Suppressor macrophage (primary cell): ENCODE measurements at regions not wholly inside any gene's neighbourhood (a gene's known extent, or its start where the extent isn't known, plus 50 kb on each side); places are given as distances from the start of the nearest gene placed in this dataset.

Experiments used
- DNase-seq, 4 experiments: peaks; one replicate each; pipeline ENCODE4 v3.0.0-alpha.2; 2020 to 2022

DNA sequence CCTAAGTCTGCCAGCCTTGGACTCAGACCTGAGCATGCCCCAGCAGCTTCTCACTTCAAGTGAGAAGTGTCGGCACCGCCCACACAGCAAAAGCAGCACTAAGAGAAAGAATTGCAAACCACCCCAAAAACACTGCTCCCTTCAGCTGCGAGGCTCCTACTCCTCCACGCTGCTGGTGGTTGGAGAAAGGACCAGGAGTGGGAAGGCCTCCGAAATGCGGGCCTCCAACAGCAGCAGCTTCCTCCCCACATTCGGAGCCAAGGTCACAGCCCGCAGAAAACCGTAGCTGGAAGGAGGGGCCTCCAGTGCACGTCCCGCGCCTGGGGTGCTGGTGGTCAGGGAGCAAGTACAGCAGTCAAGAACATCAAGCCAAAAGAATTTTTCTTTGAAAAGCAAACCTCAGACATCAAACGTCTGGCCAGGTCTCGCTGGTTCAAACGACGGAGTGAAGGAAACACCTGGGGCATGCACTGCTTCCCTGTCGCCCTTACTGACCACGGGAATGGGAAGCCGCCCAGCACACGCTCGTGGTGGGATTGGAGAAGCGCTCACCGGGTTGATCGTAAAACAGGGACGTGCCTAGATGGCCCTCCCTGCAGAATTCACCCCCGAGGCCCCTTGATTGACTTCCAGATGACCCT lies 185.6 kb upstream of the CST7 start:
- peak; percentile 43 to 80 (median 64) for DNase-seq

DNA sequence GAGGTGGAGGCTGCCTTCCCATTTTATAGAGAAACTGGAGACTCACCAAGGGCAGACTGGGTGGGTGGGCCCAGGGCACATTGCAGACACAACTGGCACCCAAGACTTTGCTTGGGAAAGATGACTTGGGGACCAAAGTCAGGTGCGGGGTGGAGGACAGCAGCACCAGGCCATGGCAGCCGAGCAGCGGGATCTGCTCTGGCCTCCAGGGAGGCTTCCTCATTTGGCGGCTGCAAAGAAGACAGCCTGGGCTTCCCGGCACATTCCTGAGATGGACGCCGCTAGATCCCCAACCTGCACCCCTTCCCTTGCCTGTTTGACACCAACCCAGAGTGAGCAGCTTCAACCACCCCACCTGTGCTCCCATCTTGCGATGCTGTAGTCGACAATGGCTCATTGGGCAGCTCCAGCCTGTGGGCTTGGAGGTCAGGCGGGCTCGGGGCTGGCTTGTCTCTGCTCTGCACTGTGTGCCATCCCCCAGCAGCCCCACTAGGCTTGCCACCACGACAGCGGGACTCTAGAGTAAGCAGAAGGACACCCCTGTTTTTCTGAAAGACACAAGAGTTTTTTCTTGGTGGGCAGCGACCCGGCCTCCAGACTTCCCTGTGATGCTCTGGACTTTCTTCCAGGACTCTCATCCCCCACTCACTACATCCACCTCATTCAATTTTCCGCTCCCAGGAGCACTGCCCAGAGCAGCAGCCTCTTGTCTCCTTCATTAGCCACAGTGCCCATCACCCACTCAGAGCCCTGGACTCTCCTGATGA lies 184.9 kb upstream of the CST7 start:
- DNase-seq: no peak

DNA sequence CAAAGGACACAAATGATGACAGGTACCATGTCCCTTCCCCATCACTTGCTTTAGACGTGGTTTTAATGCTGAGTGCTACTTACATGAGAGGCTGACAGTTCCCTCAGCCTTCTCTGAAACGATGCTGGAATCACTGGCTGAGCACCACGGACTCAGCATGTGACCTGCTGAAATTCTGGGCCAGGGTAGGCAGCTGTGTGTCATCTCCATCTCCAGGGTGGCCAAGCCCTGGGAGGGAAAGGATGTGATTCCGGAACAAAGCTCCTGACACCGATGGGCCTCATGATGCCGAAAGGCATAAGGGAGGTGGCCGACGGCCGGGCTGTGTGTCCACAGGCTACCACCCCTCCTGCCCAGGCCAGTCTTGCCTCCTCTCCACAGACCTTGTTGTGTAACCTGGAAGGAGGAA lies 184.3 kb upstream of the CST7 start:
- DNase-seq: no peak

DNA sequence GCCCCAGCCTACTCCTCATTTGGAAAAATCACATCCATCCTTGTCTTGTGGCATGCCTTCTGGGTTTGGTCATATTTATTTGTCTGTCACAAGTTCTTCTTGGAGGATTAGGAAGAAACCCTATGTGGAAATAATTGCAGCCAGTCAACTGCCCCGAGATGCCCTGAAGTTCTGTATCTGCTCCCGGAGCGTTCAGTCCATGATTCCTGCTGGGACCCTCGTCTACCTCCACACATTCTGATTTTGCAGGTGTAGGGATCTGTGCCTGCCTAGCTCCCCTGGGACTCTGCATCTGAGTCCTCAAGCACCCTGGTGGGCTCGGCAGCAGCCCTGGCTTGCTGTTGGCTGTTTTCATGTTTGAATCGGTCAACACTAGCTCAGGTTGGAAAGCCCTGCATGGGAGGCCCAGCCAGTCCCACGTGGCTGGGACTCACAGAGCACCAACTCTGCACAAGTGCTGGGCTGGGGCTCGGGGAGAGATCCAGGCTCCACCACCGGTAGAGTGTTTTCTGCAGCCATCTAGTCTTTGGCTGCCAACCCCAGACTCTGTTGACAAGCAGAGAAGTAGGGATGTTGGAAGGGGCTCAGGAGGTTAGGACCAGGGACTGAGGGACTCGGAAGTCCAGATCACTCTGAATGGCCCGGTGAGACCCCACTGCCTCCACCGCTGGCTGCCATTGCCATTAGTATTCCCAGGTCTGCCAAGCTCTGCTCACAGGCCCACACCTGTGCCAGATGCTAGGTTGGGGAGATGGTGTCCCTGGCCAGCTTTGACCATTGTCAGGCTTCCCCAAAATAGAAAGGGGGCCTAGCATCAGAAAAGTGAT lies 183.5 kb upstream of the CST7 start:
- no peak for DNase-seq

DNA sequence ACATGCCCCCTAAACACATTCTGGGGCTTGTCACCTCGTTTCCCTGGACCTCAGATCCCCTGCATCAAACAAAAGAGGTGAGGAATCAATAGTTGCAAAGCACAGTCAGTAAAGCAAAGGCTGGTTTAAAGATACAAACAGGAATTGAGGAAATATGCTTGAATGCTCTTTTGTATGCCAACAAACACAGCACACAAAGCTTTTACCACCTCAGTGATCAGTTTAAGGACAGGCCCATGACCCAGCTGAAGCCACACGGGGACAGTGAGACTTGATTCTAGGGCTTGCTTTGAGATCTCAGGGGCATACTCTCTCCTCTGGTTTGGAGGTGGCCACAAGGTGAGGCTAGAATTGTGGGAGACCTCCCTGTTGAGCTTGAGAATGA lies 182.9 kb upstream of the CST7 start:
- DNase-seq: no peak

DNA sequence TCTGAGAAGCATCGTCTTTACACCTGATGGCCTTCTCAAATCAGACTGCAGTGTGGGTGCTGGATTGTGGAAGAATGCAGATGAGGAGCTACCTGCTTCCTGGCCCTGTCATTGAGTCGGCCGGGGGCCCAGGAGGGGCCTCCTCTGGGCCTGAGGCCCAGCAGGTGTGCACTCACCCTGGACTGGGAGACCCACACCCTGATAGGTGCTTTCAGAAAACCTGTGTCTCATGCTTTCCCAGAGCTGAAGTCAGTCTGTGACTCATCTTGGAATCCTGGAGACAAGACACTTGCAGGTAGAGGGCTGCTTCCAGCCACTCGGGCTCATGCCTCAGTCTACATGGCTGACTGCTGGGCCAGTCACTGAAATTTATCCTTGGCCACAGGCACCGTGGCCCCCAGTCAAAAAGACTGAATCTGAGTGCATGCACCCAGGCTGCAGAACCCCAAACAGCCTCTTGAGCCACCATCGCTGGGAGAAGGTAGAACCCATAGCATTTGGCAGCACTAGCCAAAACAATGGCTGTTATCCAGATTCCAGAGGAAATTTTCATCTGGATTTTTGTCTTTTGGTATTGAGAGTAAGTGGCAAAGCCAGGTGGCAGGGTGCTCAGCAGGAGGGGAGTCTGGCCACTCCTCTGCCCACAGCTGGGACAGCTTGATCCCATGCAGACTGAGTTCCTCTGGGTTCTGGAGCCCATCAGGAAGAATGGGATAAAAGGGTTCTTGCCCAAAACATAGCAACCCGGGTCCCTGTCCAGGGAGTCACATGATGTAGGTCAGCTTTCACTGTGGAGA lies 182.0 kb upstream of the CST7 start:
- no peak for DNase-seq

DNA sequence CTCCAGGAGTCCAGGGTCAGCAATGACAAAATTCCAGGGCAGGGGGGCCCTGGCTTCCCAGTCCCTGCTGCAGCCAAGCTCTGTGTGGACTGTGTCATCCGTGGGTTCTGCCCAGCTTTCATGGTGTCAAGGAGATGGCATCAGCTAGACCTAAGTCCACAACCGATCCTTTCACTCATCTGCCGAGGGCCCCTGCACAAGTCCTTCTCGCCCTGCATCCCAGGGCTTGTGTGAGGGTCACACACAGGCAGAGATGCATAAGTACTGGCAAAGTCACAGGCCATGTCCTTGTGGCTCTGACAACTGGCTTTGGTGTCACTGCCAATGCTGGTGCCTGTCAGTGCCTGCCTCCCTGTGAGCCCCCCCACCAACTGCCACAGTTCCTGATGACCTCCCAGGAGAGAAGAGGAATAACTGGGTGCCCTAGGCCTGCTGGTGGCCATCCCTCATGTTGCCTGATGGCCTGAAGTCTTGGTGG lies 181.4 kb upstream of the CST7 start:
- DNase-seq: no peak

DNA sequence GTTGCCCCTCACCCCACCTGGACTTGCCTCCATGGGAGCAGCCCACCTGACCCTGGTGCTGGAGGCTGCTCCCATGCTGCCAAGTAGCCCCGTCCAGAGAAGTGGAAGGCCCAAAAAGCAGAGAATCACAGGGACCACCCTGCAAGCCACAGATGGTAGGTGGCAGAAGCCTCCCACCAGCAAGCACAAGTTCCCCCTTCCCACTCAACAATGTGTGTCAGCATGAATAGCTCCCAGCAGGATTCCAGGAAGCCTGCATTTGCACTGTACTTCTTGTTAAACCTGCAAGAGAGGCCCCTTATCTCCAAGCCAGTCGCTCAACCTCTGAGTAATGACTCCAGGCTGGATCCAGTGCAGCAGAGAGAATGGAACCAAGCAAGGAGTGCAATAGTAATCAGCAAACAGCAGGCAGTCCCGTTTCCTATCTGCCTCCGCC lies 180.8 kb upstream of the CST7 start:
- DNase-seq: peak; percentile 5 to 46 (median 42)

DNA sequence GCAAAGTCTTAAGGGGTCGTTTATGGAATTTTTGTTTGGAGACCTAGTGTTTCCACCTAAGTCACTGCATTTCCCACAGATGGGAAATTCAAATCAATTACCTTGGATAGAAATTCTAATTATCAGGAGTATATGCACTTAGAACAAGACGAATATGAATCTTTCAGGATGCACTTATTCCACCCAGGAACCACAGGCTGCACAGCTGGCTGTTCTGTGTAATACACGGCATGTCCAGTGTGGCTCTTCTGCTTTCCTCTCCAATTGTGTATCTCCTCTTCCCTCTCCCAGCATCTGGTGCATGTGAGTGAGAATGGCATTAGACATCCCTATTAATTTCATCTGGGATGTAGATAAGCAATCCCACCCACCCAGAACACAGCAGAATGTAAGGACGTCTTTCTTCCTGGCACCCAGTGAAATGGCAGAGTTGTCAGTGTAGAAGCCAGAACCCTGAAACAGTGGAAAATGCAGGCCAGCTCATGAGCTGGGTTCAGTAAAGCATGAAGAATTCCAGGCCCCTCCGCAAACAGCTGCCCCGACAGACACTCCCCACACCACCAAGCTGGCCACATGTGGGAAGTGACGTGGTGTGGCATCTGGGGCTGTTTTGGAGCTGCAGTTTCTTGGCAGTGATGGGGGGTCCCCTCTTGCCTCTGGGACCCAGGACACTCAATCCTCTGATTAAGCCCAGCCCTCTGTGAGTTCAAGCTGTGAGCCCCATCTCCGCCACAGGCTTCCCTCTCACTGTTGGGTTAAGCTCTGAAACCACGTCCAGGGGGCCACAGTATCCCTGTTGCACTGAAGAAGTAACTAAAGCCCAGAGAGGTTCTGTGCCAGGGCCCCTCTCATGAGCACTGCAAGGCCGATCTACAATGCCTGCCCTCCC lies 180.1 kb upstream of the CST7 start:
- DNase-seq: no peak

DNA sequence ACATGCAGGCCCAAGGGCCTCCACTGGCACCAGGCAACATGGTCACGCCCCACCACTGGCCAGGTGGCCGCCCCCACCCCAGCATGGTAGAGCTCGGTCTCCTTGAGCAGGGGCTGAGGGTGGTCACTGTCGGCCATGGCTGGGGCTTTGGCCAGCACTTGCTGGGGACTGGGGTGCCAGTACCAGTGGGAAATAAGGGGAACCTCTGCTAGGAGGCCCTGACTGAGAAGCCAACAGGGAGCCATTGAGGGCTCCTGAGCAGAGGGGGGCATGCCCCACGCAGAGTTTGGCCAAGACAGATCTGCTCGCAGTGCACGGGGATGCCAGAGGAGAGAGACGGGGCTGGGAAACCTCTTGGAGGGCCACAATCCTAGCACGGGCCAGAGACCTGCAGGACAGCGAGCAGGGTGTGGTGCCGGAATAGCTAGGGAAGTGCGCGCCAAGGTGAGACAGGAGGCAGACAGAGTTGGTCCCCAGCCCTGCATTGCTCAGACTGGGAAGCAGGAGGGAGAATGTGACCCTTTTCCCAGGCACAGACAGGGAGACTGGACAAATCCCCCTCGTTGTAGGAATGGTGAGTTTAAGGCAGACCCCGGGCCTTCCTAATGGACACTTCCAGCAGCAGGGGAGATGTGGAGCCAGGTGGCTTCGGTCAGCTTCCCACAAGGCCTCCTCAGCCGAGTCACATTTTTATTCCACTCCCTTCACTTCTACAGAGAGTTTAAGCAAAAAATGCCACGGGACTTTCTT lies 179.0 kb upstream of the CST7 start:
- DNase-seq: no peak

DNA sequence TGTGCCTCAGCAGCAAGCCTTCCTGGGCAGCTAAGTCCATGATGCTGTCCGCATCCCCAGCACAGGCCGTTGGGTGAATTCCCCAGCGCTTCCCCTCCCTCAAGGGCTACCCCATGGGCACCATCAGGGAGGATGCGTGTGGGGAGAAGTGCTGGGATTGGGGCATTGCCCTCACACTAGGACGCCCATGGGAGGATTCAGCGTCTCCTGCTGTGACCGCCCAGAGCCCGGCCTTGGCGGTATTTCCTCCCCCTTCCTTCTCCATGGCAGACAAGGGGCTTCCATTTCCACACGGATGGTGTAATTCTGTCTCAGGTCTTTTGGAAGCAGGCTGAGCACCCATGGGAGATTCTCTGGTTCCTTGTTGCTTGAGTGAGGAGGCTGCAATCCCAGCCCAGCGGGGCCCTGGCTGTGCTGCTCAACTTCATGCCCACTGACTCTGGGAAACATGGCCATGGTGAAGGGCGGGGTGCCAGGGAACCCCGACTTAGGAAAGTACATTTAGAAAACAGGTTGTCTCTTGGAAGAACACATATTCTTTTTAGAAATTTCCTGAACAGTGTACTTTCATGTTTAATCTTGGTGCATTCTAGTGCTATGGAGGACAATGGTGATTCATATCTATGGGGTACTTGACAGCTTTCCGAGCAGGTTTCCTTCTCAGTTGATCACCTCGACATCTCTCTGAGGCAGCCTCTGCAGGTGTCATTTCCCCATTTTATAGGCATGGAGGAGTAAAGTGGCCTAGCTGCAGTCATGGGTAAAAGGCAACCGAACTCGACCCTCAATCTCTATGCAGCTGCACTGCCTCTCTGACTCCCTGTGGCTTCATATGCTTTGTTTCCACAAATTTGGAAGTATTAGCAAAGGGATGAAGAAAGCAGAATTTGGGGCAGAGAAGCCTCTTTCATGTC lies 178.2 kb upstream of the CST7 start:
- DNase-seq: no peak

DNA sequence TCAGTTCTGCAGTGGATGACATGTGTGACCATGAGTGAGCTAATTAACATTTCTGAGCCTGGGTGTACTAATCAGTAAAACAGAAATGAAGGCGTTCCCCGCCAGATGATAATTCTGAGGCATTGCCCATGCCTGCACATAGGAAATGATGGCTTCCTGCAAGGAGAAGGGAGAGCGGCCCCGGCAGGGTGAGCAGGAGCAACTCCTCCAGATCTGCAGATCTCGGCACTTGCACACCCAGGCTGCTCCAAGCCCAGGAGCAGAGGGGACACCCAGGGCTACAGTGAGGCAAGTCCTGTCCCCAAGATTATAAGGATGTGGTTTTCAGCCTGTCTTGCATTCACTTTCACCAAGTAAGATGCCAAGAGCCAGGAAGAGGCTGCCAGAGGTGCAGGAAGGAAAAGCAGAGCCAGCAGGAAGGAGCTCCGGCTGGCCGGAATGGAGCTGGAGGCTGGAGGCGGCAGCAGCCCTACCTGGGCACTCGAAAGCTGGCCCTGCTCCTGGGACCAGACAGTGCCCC lies 177.5 kb upstream of the CST7 start:
- peak in 1 of 4 experiments; percentile 25 for DNase-seq

DNA sequence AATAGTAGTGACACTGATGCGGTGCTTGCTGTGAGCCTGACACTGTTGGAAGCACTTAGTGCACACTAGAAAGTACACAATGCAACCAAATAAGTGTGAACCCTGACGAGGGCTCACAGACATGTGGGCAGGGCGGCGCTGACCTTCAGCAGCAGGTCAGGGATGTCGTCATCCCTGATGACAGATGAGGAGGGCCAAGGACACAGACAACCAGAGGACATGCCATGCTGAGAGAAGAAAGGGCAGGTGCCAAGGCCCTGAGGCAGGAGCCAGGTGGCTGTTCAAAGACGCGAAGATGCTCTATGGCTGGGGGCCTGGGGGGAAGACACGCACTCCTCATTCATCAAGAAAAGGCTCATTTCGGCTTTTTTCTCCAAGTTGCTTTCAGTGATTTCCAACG lies 176.4 kb upstream of the CST7 start:
- no peak for DNase-seq

DNA sequence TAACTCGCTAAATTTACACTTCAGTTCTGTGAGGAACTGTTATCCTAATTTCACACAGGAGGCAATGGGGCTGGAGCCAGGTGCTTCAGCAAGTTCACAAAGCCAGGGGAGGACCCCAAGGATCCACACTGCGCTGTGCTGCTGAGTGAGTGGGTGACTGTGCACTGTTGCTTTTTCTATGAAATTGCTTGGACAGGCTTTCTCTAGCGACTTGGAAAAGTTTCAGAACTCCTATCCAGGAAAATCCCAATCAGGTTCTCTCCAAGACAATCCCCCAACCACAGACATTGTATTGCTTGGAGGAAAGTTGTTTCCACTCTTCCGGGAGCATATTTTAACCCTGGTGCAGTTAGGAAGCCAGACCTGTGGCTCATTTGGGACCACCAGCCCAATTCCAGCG lies 175.9 kb upstream of the CST7 start:
- DNase-seq: no peak

DNA sequence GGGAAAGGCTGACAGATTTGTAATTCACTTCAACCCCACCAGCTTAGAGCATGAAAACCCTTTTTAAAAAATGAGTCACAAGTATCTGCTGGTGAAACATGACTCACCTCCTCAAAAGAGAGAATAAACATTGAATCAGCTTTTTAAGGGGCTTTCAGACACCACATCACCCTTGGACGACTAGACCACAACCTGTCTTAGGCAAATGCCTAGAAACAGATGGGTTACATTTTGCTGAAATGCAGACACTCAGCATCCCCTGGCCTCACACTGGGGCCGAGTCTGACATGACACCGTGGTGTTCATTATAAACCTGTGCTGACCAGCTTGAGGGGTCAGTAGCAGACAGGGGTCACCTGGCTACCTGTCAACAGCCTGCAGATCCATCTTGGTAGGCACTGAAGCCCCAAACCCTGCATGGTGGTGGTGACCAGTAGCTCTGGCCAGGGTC lies 175.3 kb upstream of the CST7 start:
- DNase-seq: peak; percentile 30 to 69 (median 32)

DNA sequence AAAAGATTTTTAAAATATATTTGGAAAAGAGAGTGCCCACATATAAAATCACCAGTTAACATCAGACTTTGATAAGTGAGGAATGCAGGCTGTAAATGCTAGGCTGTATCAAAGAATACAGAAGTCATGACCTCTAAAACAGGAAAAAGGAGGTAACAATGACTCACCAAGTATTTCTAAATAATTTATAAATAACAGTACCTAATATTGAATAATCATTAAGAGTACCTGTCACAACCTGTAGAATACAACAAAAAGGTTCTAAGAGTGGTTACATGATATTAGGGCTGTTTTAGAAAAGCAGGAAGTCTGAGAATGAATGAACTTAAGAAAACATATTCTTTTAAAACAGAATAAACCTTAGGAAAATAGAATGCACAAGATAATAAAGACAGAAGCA lies 173.1 kb upstream of the CST7 start:
- DNase-seq: no peak

DNA sequence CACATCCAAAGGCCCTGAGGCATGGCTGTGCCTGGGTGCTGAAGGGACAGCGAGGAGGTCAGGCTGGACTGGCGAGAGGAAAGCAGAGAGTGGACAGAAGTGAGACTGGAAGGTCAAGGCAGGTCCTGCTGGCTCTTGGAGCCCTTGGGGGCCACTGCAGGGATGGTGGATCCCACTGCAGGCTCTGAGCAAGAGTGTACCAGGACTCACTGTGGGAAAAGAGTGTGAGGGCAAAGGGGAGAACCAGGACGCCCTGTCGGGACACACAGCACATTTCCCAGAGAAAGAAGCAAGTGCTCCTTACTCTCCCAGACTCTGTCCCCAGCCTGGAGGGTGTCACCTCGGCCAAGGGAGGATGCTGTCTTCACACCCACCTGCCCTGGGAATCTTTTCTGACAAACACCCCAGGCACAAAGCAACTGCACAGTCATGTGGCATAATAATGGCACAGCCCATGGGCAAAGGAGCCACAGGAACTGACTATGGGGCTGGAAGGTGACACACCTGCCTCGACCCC lies 172.3 kb upstream of the CST7 start:
- DNase-seq: no peak

DNA sequence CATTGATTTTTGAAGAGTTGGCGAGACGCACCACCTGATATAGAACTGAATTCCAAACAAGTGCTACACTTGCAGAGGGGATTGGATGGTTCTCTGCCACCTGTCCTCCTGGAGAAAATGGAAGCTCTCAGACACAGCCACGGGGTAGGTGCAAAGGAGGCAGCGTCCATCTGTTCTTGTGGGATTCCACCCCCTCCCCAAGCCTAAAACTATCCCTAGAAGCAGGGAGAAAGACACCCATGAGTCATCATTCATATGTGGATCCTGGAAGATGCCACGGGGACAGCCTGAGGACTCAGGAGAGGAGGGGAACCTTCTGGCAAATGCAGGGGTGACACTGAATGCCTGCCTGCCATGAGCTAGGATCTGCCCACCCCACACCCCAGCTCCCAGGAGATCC lies 171.3 kb upstream of the CST7 start:
- no peak for DNase-seq

DNA sequence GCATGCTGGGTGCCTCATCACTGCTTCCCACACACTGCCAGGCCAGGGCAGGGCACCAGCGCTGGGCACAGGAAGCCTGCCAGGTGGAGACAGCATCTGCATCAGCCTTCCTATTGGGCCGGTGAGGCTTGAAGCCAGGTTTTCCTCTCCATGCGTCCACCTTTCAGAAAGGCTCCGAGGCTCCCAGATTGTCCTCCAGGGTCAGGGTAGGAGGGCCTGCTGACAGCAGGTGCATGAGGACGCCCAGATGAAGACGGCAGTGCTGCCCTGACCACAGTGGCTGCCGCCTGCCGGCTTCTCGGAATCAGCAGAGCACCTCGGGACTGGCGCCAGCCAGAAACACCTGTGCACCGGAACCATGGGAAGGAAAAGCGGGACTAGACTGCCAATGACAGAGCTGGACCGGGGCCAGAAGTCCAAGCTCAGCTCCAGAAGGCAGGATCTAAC lies 170.5 kb upstream of the CST7 start:
- no peak for DNase-seq
